ENCODE measurements at regions not wholly inside any gene's neighbourhood (a gene's known extent, or its start where the extent isn't known, plus 50 kb on each side); places are given as distances from the start of the nearest gene placed in this dataset.
A peak's percentile ranks its signal among the peaks of the same experiment; 100 is the strongest.

- Mint-ChIP-seq H3K4me1 (peaks cover 2% of the 10 kb centered on the region), H3K36me3 (no peaks in the 10 kb centered on the region), H3K4me3 (no peak overlapping the region), H3K9me3 (peaks cover 7% of the 10 kb centered on the region), H3K27ac (no peak overlapping the region), H3K27me3 (ENCODE audit: insufficient read depth, low read depth) (peaks cover 8% of the 10 kb centered on the region)
- H3K9me3 ChIP-seq (ENCODE audit: low read depth): no peaks in the 10 kb centered on the region
- H3K9ac ChIP-seq: no peak overlapping the region
- H3K4me1 ChIP-seq: no peaks in the 10 kb centered on the region
- peaks cover 5% of the 10 kb centered on the region for H3F3A ChIP-seq (ENCODE audit: low read depth)
- H3K4me3 ChIP-seq: no peak overlapping the region
- peaks cover 15% of the 10 kb centered on the region for H3K27me3 ChIP-seq
- TF ChIP-seq CTCF (IDR thresholded peaks at IDR 0.05) (no peak), EZH2phosphoT487 (IDR thresholded peaks at IDR 0.05) (no peak)
- no peak for DNase-seq (ENCODE audit: low spot score)
- peaks cover 6% of the 10 kb centered on the region for H4K20me1 ChIP-seq (ENCODE audit: low read depth)
- H2AFZ ChIP-seq (replicated peaks): no peak overlapping the region
- no peaks in the 10 kb centered on the region for H3K79me2 ChIP-seq (ENCODE audit: low read depth)
- H3K36me3 ChIP-seq: no peaks in the 10 kb centered on the region
- no peak overlapping the region for H3K27ac ChIP-seq
- H3K4me2 ChIP-seq: no peak overlapping the region
Observed at GRCh38 chr10:128206676-128207075, 80.5 kb upstream of the MKI67 start.

- Histone ChIP-seq H3K79me2 (ENCODE audit: low read depth) (no peaks in the 10 kb centered on the region), H3K27ac (no peak overlapping the region), H4K20me1 (ENCODE audit: low read depth) (peaks cover 7% of the 10 kb centered on the region), H3F3A (ENCODE audit: low read depth) (peaks cover 7% of the 10 kb centered on the region), H3K4me3 (peak overlapping the region; percentile 87), H3K4me2 (no peak overlapping the region), H3K27me3 (peaks cover 24% of the 10 kb centered on the region), H2AFZ (replicated peaks) (no peak overlapping the region), H3K9ac (no peak overlapping the region), H3K4me1 (peaks cover 4% of the 10 kb centered on the region), H3K9me3 (ENCODE audit: low read depth) (no peaks in the 10 kb centered on the region), H3K36me3 (no peaks in the 10 kb centered on the region)
- TF ChIP-seq EZH2 (IDR thresholded peaks at IDR 0.05) (no peak), CTCF (IDR thresholded peaks at IDR 0.05) (no peak), EZH2phosphoT487 (IDR thresholded peaks at IDR 0.05) (no peak)
- peak overlapping the region; percentile 79 for H3K4me3 Mint-ChIP-seq
- H3K4me1 Mint-ChIP-seq: peaks cover 16% of the 10 kb centered on the region
- no peaks in the 10 kb centered on the region for H3K9me3 Mint-ChIP-seq
- no peak overlapping the region for H3K27ac Mint-ChIP-seq
- peaks cover 20% of the 10 kb centered on the region for H3K27me3 Mint-ChIP-seq (ENCODE audit: insufficient read depth, low read depth)
- H3K36me3 Mint-ChIP-seq: no peaks in the 10 kb centered on the region
- no peak for DNase-seq (ENCODE audit: low spot score)
Observed at GRCh38 chr10:128209862-128210214, 83.6 kb upstream of the MKI67 start.

GRCh38 chr10:128210215-128211063 is 84.2 kb upstream of the MKI67 start:
- no peaks in the 10 kb centered on the region for H3K79me2 ChIP-seq (ENCODE audit: low read depth)
- peaks cover 7% of the 10 kb centered on the region for H3K4me1 ChIP-seq
- DNase-seq (ENCODE audit: low spot score): peak; percentile 60
- peak; percentile 80 for TF ChIP-seq CTCF (IDR thresholded peaks at IDR 0.05)
- no peak for TF ChIP-seq EZH2phosphoT487 (IDR thresholded peaks at IDR 0.05)
- peaks cover 7% of the 10 kb centered on the region for H4K20me1 ChIP-seq (ENCODE audit: low read depth)
- no peaks in the 10 kb centered on the region for H3K36me3 ChIP-seq
- no peaks in the 10 kb centered on the region for H3K9me3 ChIP-seq (ENCODE audit: low read depth)
- peaks cover 22% of the 10 kb centered on the region for H3K27me3 Mint-ChIP-seq (ENCODE audit: insufficient read depth, low read depth)
- peaks cover 20% of the 10 kb centered on the region for H3K4me1 Mint-ChIP-seq
- H3F3A ChIP-seq (ENCODE audit: low read depth): peaks cover 7% of the 10 kb centered on the region
- peak overlapping the region; percentile 98 for H2AFZ ChIP-seq (replicated peaks)
- no peaks in the 10 kb centered on the region for H3K9me3 Mint-ChIP-seq
- no peak overlapping the region for H3K9ac ChIP-seq
- peaks cover 24% of the 10 kb centered on the region for H3K27me3 ChIP-seq
- H3K27ac Mint-ChIP-seq: no peak overlapping the region
- H3K4me3 Mint-ChIP-seq: peak overlapping the region; percentile 79
- H3K36me3 Mint-ChIP-seq: no peaks in the 10 kb centered on the region
- no peak overlapping the region for H3K27ac ChIP-seq
- H3K4me3 ChIP-seq: peak overlapping the region; percentile 87
- peak overlapping the region; percentile 92 for H3K4me2 ChIP-seq
